ENCODE measurements at regions not wholly inside any gene's neighbourhood (a gene's known extent, or its start where the extent isn't known, plus 50 kb on each side); places are given as distances from the start of the nearest gene placed in this dataset.
"Not testable (repeated sequence)": the region's sequence is repeated elsewhere in the genome, so short reads cannot be mapped to it uniquely, and the experiment has no call there.

DNA sequence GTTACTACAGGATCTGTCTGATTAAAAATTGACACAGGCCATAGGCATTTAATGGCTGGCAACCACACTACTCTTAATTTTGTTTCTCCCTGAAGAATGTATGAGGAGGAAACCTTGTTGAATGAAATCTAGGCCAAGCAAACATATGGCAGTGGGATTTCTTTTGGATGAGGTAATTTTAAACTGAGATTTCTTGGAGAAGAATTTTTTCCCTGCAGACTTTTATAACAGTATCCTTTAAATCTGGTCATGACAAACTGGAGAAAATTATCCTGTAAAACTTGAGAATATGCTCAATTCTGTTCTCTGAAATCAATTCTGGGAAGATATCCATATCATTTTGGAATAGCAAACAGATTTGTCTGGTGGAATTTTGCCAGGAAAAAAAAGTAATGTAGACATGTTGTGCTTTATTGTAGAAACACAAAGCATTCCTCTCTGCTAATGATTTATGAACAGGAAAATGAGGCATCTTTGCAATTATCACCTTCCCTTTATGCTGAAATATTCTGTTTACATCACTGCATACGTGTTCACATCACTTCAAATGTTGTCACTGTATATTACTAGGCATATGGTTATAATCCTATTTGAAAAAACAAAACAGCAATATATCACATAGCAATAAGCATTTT, 108.3 kb upstream of the ARSJ start:
- DNase-seq (ENCODE audit: low read depth in 2 of 2, low spot score in 1 of 2): no peak

DNA sequence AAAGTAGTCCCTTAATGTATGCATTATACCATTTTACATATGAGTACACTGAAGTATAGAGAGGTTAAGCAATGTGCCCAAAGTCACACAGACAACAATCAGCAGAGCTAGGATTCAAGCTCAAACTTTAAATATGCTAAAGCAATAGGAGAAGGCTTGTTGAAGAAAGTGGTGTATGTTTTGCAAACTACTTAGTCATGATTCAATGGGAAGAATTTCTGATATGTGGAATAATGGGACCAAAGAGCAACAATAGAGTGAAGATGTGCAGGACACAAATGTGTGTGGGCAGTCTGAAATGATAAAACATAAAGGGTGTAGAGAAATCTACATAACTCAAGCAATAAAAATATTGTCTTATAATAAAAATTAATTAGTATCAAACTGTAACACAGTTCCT, 109.0 kb upstream of the ARSJ start:
- DNase-seq (ENCODE audit: low read depth in 2 of 2, low spot score in 1 of 2): no peak

DNA sequence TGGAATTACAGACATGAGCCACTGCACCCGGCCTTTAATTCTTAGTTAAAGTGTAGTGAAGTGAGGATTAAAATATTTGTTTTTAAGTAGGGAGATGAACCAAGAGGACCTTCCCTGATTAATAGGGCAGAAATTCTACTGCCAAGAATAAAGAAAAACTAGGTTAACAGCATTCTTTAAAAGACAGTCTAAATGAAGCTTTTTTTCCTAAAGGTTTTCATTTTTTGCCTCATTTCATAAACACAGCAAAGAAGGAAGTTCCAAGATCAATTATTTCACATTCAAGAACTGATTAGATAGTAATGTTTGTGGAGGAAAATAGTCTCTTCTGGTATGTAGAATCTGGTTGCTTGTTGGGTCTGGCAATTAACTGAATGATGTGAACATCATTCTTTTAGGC, 112.1 kb upstream of the ARSJ start:
- DNase-seq (ENCODE audit: low read depth in 2 of 2, low spot score in 1 of 2): no peak

DNA sequence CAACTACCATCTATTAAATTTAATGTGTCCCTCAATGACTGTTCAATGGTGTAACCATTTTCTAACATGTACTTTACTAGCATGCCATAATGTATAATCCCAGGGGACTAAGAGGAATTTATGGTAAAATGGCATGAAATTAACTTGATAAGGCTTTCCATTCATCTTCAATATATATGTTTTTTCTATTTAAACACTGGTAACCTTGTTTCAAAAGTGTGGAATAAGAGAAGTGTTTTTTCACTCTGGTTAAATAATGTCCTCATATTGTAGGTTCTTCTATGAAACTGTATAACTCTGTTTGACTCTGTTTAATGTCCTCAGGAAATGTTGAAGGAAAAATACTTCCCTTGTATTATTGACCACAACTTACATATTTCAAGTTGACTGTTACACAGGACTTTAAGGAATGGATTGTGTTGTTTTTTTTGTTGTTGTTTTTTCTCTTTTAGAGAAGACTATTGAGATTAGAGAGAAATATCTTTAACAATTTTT, 113.8 kb upstream of the ARSJ start:
- no peak for DNase-seq (ENCODE audit: low read depth in 2 of 2, low spot score in 1 of 2)

DNA sequence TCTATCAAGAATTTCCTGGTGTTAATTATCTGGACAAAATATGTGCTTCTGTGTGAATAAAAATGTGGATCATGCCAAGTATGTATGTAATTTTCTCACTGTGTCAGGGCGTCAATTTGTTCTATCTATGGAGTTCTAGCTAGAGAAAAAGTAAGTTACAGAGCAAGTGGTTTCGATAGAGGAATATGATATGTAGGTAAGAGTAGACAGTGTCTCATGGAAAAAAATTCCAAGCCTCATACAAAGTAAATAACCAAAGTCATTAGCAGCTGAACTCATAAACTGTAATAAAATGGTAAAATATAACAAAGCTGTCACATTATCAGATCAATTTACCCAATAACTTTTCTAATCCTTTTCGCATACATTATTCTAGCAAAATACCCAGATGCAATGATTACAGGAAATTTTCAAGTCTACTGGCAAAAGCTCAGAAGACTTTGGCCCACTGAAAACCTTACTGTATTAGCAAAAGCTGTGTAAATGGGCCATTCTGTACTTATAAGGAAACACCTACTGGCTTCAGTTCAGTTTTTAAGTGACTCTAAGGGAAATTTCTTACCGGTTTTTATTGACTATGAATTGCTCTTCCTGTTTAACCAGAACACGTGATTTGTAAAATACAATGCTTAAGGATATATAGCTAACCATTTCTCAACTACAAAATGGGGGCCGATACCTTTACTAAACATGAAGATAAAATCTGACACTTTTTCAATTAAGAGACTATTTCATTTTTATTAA, 121.0 kb upstream of the ARSJ start:
- DNase-seq (ENCODE audit: low read depth in 2 of 2, low spot score in 1 of 2): no peak

DNA sequence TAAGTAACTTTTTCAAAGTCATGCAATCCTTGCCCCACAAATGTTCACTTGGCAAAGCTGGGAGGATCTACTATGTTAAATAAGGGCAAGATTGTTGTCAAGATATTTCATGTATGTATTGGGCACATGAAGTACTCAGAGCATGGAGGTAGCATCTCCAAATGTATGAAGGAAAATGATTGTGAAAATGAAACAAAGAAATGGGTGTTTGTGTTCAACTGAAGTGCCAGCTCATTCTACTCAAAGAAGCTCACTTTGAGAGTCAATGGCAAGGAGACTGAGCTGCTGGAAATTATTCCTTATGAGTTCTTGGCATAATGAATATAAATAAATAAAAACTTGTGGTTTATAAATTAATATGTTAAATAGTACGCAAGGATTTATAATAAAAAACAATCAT, 124.5 kb upstream of the ARSJ start:
- no peak for DNase-seq (ENCODE audit: low read depth in 2 of 2, low spot score in 1 of 2)

DNA sequence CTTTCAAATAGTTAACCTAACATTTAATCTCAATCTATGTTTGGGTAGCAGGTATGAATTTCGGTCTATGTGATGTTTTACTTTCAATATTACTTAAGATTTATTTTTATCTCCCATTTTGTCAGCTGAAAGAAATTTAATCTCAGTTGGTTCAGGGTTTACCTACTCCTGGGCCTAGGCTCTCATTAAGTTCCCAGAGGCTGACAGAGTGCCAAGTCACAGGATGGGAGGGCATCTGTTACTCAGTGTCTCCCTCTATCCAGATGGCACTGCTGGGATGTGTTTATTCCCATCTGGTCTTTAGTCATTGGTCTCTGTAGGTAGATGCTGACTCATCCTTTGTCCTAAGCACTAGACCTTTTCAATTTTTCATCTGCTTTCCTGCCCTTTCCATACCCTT, 129.4 kb upstream of the ARSJ start:
- DNase-seq (ENCODE audit: low read depth in 2 of 2, low spot score in 1 of 2): no peak

DNA sequence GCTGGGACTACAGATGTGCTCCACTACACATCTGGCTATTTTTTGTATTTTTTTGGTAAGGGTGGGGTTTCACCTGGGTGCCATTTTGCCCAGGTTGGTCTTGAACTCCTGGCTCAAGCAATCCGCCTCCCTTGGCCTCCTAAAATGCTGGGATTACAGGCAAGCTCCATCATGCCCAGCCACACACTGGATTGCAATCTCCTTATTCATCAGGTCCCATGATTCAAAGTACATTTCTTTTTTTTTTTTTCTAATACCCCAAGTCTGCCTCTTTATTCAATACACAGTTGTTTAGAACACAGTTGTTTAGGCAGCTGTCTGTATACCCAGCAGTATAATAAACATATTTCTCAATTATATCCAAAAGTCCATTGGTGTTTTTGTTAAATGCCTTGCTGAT, 130.3 kb upstream of the ARSJ start:
- DNase-seq (ENCODE audit: low read depth in 2 of 2, low spot score in 1 of 2): no peak

DNA sequence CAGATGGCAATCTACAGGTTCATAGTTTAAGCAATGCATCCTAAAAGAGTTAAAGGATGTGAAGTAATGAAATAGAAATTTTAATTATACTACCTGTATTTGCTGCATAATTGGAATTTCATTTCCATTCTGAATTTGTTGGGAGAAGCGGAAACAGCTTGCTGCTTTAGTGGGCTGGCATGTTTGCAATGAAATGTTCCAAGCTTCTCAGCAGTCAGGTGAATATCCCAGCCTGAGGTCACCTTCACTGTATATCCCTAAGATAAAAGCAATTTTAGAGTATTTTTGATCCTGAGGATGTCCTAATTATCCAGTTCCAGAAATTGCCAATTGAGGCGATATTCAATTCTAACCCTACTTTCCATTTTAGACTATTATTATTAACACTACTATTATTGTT, 136.1 kb upstream of the ARSJ start:
- no peak for DNase-seq (ENCODE audit: low read depth in 2 of 2, low spot score in 1 of 2)

DNA sequence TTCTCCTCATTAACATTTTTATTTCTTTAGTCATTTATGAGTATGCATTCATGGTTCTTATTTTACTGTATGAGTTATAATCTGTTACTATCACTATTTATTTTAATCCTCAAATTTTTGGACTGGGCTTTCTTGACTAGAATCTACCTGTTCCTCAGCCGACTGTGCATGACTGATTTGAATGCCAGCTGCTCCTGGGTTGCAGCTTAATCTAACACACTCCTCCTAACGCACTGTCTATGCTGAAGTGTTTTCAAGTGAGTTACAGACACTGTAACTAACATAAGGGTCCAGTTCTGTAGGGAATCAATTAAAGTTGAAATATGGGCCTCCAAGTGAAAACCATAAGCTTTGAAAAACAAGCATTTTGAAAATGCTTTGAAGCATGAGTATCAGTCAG, 137.4 kb upstream of the ARSJ start:
- DNase-seq (ENCODE audit: low read depth in 2 of 2, low spot score in 1 of 2): no peak

DNA sequence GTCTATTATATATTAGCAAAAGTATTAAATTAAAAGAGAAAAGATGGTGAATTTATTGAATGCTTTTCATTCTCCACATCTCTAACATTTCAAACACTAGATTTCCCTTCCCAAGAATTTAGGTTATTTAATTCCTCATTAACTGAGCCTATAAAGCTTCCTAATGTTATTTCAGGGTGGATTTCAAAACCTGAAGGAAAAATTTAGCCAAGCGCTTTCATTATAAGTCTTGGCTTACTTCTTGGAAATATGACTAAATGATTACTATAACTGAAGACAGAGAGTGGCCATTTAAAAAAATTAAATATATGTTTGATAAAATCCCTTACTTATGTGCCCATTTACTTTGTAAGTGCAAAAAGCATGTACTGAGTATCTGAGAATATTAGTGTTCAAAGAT, 141.8 kb upstream of the ARSJ start:
- DNase-seq (ENCODE audit: low read depth in 2 of 2, low spot score in 1 of 2): no peak

DNA sequence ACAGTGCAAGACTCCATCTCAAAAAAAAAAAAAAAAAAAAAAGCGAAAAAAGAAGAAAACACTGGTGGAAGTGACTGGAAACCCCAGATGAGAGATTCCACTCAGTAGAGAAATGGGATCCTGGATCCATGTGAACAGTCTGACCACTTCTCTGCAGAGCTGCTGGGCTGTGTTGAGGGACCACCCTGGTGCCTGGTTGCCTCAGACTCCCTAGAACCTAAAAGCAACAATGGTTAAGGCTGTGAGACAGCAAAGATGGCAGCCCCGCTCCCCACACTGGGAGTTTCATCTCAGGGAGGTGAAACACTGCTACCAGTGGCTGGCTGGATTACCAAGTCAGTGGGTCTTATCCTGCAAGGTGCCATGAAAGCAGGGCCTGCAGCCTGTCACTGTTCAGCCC, 152.8 kb upstream of the ARSJ start:
- DNase-seq (ENCODE audit: low read depth in 2 of 2, low spot score in 1 of 2): no peak

DNA sequence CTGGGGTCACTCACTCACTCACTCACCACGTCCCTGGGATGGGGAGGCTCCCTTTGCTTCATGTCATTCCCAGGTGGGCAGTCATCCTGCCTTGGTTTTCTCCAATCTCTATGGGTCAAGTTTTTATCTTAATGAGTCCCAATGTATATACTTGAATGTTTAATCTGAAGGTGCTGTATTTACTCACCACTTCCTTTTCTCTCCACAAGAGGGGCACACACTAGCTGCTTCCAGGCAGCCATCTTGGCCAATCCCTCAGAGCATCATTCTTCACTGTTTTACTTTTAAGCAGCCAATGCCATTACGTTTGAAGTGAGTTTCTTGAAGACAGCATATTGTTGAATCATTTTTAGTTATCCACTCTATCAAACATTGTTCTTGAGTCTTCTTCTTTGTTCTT, 153.4 kb upstream of the ARSJ start:
- DNase-seq (ENCODE audit: low read depth in 2 of 2, low spot score in 1 of 2): no peak

DNA sequence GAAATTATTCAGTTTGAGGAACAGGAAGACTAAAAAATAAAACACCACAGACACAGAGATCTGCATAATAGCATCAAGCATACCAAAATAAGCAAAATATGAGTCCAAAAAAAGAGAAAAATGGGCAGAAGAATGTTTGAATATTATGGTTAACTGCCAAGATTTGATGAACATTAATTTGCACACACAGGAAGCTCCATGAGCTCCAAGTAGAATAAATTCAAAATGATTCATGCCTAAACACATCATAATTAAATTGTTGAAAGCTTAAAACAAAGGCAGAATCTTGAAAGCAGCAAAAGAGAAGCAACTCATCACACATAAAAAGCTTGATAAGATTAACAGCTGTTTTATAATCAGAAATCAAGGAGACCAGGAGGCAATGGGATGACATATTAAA, 156.6 kb upstream of the ARSJ start:
- DNase-seq (ENCODE audit: low read depth in 2 of 2, low spot score in 1 of 2): no peak

DNA sequence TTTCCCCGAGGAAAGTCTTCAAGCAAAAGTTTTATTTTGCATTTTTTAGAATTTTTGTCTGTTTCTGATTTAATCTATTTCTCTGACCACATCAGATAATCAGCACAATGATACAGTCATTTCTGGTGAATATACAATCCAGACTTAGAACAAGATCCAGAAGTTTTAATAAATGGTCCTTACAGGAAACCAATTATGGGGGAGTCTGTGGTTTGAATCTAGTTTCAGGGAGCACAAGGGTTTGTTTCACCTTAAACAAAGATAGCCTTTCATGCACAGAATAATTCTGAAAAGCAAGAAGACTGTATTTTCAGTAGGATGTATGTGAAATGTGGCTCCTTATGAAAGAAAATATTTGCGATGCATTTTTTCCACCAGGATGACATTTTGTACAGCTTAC, 158.5 kb upstream of the ARSJ start:
- DNase-seq (ENCODE audit: low read depth in 2 of 2, low spot score in 1 of 2): no peak

DNA sequence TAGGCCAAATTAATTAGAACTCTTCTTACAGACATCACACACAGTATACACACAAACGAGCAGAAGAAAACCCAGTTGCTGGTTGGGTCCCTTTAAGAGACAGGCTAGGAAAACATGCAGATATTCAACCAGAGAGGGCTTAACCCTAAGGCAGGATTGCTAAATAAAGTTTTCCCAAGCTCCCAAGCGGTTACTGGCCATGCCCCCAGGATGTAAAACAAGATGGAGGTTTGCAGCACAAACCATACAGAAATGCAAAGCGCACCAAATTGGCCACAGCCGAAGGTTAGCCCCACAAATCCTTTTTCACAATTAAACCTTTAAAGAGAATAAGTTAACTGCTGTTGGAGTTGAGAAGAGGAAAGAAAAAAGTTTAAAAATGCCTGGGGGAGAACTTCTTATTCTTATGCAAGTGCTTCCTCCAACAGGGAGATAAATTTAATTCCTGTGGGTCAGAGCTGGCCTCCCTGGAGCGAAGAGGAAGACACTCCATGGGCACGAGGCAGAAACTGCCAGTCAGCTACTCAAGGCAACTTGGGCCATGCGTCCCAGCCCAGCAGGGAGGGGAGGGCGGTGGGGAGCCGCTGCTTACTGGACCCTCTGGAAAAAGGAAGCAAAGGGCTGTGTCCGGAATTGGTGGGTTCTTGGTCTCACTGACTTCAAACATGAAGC, 167.6 kb upstream of the ARSJ start:
- DNase-seq (ENCODE audit: low read depth in 2 of 2, low spot score in 1 of 2): no peak

DNA sequence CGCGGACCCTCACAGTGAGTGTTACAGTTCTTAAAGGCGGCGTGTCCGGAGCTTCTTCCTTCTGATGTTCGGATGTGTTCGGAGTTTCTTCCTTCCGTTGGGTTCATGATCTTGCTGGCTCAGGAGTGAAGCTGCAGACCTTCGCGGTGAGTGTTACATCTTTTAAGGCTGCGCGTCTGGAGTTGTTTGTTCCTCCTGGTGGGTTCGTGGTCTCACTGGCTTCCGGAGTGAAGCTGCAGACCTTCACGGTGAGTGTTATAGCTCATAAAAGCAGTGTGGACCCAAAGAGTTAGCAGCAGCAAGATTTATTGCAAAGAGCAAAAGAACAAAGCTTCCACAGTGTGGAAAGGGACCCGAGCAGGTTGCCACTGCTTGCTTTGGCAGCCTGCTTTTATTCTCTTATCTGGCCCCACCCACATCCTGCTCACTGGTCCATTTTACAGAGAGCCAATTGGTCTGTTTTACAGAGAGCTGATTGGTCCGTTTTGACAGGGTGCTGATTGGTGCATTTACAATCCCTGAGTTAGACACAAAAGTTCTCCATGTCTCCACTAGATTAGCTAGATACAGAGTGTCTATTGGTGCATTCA, 168.3 kb upstream of the ARSJ start:
- not testable (repeated sequence) for DNase-seq (ENCODE audit: low read depth in 2 of 2, low spot score in 1 of 2)

DNA sequence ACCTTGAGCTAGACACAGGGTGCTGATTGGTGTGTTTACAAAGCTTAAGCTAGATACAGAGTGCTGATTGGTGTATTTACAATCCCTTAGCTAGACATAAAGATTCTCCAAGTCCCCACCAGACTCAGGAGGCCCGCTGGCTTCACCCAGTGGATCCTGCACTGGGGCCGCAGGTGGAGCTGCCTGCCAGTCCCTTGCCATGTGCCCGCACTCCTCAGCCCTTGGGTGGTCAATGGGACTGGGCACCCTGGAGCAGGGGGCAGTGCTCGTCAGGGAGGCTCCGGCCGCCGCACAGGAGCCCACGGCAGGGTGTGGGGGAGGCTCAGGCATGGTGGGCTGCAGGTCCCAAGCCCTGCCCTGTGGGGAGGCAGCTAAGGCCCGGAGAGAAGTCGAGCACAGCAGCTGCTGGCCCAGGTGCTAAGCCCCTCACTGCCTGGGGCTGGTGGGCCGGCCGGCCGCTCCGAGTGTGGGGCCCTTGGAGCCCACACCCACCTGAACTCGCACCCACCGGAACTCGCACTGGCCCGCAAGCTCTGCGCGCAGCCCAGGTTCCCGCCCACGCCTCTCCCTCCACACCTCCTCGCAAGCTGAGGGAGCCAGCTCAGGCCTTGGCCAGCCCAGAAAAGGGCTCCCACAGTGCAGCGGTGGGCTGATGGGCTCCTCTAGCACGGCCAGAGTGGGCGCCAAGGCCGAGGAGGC, 169.1 kb upstream of the ARSJ start:
- not testable (repeated sequence) for DNase-seq (ENCODE audit: low read depth in 2 of 2, low spot score in 1 of 2)

DNA sequence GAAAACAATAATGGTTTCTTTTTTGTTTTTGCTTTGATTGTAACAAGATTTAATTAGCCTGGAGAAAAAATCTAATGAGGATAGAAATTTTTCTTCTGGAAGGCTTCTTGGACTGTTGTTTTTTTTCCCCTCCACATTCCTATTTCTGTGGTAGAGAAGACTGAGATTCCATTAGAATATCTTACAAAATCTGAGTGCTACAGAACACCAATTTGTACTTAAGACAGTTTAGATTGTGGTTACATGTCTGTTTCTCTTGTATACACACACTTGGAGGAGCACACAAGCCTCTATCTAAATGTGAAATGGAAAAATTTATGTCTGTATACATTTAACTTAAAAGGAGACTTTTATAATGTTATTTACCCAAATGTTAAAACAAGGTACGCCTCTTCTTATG, 176.9 kb upstream of the ARSJ start:
- no peak for DNase-seq (ENCODE audit: low read depth in 2 of 2, low spot score in 1 of 2)

DNA sequence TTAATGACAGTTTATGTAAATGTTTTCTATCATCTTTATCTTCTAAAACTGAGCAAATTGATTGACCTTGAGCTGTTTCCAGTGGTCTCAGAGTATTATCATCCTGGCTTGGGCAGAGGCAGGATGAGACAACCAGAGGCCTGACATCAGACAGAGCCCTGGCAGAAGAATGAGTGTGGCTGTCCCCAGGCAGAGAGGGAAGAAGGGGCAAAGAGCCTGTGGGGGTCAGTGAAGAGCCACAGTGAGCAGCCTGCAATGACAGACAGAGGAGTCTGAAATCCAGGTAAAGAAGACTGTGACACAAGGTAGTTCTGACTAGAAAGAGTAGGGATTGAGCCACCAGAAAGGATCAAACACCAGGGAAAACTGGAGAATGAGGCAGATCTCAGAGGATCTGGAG, 182.4 kb upstream of the ARSJ start:
- DNase-seq (ENCODE audit: low read depth in 2 of 2, low spot score in 1 of 2): no peak

DNA sequence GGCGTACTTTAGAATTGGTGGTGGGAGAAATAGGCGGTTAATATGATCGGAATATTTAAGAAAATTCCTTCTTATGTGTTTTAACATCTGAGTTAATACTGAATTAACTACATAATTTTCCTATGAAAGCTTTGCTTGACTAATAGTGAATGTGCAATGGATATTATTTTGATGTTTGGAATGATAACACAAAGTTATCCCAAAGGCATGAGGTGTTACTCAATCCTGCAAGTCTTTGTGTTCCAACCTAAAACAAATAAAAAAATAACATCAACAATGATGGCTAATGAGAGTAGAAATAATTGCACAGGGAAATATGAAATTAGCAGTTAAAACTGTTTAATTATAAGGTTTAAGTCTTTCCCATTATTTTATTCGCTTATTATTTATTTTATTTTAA, 183.6 kb upstream of the ARSJ start:
- DNase-seq (ENCODE audit: low read depth in 2 of 2, low spot score in 1 of 2): no peak

DNA sequence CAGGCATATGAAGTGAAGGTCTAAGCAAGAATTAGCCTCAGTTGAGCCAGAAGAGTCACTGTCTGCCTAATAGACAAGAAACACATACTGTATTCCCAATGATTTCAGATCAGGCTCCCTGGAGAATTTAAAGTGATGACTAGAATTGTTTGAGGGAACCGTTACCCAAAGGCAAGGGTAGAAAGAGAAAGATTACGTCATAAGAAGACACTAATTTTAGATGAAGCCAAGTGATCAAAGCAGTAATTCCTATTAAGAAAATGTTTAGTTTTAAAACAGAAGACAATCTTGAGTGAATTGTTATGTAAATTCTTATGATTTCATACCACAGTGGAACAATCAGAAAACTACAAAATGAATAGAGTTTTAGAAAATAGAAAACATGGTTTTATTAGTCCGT, 194.5 kb upstream of the ARSJ start:
- DNase-seq (ENCODE audit: low read depth in 2 of 2, low spot score in 1 of 2): no peak

Data from stimulated activated CD8-positive, alpha-beta memory T cell treated with anti-CD3 and anti-CD28 coated beads, Interleukin-4, amount 100 ng/mL, for 4 hours (primary cell).